Stomach (tissue), 8 donors: ENCODE measurements at regions not wholly inside any gene's neighbourhood (a gene's known extent, or its start where the extent isn't known, plus 50 kb on each side); places are given as distances from the start of the nearest gene placed in this dataset.

Source experiments
- DNase-seq, 2 donors: peaks; one replicate each; pipeline versions ENCODE4 v3.0.0 to v3.0.0-alpha.2; 2013 to 2019
- H3K27ac ChIP-seq, 5 donors: fragments of 200-600 bp in 4 of 5; sonication (generic) in 4 of 5; one replicate each; pipeline ENCODE4 v1.5.1; 2013 to 2019; ENCODE audit warnings: mild to moderate bottlenecking in 1 of 5, moderate library complexity in 1 of 5
- H3K27me3 ChIP-seq, 3 donors: fragments of 200-600 bp; sonication (generic); one replicate each; pipeline ENCODE4 v1.5.1; 2017 to 2019; ENCODE audit warnings: mixed run types in 1 of 3
- H3K36me3 ChIP-seq, 4 donors: fragments of 200-600 bp; sonication (generic); 1 replicate in 3 of 4; 2 replicates in 1 of 4; pipeline ENCODE4 v1.5.1; 2016 to 2019
- H3K4me1 ChIP-seq, 4 donors: fragments of 200-600 bp; sonication (generic); one replicate each; pipeline ENCODE4 v1.5.1; 2016 to 2019
- H3K4me3 ChIP-seq, 4 donors: fragments of 200-600 bp; sonication (generic) in 3 of 4; one replicate each; pipeline ENCODE4 v1.5.1; 2016 to 2019; ENCODE audit warnings: mild to moderate bottlenecking in 1 of 4
- H3K9me3 ChIP-seq, 4 donors: fragments of 200-600 bp; sonication (generic); one replicate each; pipeline ENCODE4 v1.5.1; 2016 to 2019
- EP300 ChIP-seq: sonication (generic); formaldehyde crosslinking; IDR thresholded peaks from one replicate; pipeline ENCODE4 v1.6.1; 2017; ENCODE audit warnings: antibody characterized with exemption
- POLR2A ChIP-seq, 4 donors: fragments of 450-650 bp; IDR thresholded peaks; one replicate each; pipeline ENCODE4 v1.6.1; 2016; ENCODE audit warnings: antibody characterized with exemption in 4 of 4, control low read depth in 2 of 4, mild to moderate bottlenecking in 1 of 4, moderate library complexity in 1 of 4
- POLR2AphosphoS5 ChIP-seq, 3 donors: sonication (generic); formaldehyde crosslinking; IDR thresholded peaks; one replicate each; pipeline ENCODE4 v1.6.1; 2016; ENCODE audit warnings: antibody characterized with exemption in 3 of 3
- WGBS, 5 donors: extraction: QIAGEN DNeasy Blood & Tissue Kit in 3 of 5; methylation state at CpG; one replicate each; pipeline versions ENCODE4 v1.1.5 to v1.1.7; 2013 to 2018; 5-methylcytosine and 5-hydroxymethylcytosine counted together
- intact Hi-C: fragments of 100-400 bp; cut with DNase I; formaldehyde crosslinking; loops from one replicate; pipeline ENCODE4 v1.15.1; 2023; ENCODE audit warnings: low total_unique reads
- TF ChIP-seq, protein P1 (sequence below), 7 experiments: fragments of 450-650 bp in 4 of 7; fragments of 200-600 bp in 3 of 7; sonication (generic) in 3 of 7; IDR thresholded peaks; one replicate each; pipeline ENCODE4 v1.5.1; 2016 to 2019; ENCODE audit warnings: antibody characterized with exemption in 7 of 7, control low read depth in 2 of 7, mild to moderate bottlenecking in 1 of 7
- donor health status: healthy with polysubstance abuse.
- donor health status: Bipolar disorder and iron deficiency.
- donor health status: healthy.

DNA sequence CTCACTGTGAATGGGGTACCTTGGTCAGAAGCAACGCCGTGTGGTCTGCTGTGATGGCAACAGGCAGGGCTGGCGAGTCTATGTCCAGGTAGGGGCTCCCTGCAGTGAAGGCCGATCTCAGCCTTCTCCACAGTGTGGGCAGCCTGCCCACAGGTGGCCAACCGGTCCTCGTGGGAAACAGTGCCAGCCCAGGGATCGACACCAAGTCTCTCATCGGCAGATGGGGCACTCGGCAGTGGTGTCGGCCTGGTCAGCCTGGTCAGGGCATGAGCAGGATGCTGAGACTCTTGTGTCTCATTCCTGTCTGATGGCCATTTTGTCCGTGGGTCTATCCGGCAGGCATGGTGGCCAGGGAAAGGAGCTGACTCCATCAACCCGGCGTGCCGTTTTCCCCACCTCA is 92.2 kb downstream of the TNFRSF13B start:
- H3K9me3 ChIP-seq, result peaks cover 3 to 10% (median 8%) of the 10 kb centered on the region in 4 donors
- intact Hi-C loops, result no loop called here
- no peaks in the 10 kb centered on the region for H3K36me3 ChIP-seq
- WGBS, 5 donors, result 80 to 97% (median 94%) methylated on average over 3 to 15 of the region's 15 CpGs
- no peaks in the 10 kb centered on the region for H3K4me1 ChIP-seq
- H3K27me3 ChIP-seq, result no peaks in the 10 kb centered on the region
- TF ChIP-seq, protein P1, sequence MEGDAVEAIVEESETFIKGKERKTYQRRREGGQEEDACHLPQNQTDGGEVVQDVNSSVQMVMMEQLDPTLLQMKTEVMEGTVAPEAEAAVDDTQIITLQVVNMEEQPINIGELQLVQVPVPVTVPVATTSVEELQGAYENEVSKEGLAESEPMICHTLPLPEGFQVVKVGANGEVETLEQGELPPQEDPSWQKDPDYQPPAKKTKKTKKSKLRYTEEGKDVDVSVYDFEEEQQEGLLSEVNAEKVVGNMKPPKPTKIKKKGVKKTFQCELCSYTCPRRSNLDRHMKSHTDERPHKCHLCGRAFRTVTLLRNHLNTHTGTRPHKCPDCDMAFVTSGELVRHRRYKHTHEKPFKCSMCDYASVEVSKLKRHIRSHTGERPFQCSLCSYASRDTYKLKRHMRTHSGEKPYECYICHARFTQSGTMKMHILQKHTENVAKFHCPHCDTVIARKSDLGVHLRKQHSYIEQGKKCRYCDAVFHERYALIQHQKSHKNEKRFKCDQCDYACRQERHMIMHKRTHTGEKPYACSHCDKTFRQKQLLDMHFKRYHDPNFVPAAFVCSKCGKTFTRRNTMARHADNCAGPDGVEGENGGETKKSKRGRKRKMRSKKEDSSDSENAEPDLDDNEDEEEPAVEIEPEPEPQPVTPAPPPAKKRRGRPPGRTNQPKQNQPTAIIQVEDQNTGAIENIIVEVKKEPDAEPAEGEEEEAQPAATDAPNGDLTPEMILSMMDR (IDR thresholded peaks at IDR 0.05), result no peak
- TF ChIP-seq POLR2AphosphoS5 (IDR thresholded peaks at IDR 0.05) (no peak), POLR2A (IDR thresholded peaks at IDR 0.05) (no peak), EP300 (no peak)
- peak in 1 of 2 donors; percentile 18 for DNase-seq
- no peak overlapping the region for H3K27ac ChIP-seq
- H3K4me3 ChIP-seq, result no peak overlapping the region

- Histone ChIP-seq H3K27ac (no peak overlapping the region), H3K36me3 (no peaks in the 10 kb centered on the region), H3K27me3 (peaks cover 0 to 4% (median 0%) of the 10 kb centered on the region in 3 donors), H3K4me3 (no peak overlapping the region), H3K9me3 (peaks cover 3 to 10% (median 8%) of the 10 kb centered on the region in 4 donors), H3K4me1 (no peaks in the 10 kb centered on the region)
- intact Hi-C loops, result no loop called here
- whole genome bisulfite sequencing, 5 donors, result 78 to 84% (median 79%) methylated on average over 10 of the region's 10 CpGs
- no peak for TF ChIP-seq EP300
- TF ChIP-seq, protein P1 (IDR thresholded peaks at IDR 0.05), result no peak
- DNase-seq, result peak in 1 of 2 donors; percentile 25
These were observed 93.3 kb downstream of the TNFRSF13B start for GRCh38 chr17:16878606-16879005.

DNA sequence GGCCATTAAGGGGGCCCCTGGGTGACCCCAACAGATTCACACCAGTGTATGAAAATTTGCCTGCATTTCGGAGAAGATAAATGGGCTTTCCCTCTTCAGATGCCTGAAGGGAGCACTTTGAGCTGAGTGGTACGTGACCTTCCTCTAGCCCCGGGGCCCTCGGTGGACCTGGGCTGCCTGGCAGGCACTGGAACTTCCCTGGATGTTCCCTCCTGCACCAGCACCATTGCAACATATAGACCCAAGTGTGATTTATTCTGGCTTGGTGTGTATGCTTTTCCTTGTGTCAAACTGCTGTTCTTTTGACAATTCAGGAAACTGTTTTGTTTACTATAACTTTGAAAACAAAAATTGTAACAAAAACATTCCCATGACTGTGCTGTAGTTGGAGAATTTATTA is 93.8 kb downstream of the TNFRSF13B start:
- H3K27ac ChIP-seq, result no peak overlapping the region
- intact Hi-C loops, result no loop called here
- no peak overlapping the region for H3K4me3 ChIP-seq
- H3K4me1 ChIP-seq, result peaks cover 0 to 3% (median 0%) of the 10 kb centered on the region in 4 donors
- no peaks in the 10 kb centered on the region for H3K36me3 ChIP-seq
- H3K27me3 ChIP-seq, result peaks cover 0 to 9% (median 0%) of the 10 kb centered on the region in 3 donors
- peak in 1 of 2 donors; percentile 8 for DNase-seq
- no peak for TF ChIP-seq EP300
- no peak for TF ChIP-seq POLR2AphosphoS5 (IDR thresholded peaks at IDR 0.05)
- TF ChIP-seq, protein P1 (IDR thresholded peaks at IDR 0.05), result no peak
- no peak for TF ChIP-seq POLR2A (IDR thresholded peaks at IDR 0.05)
- WGBS, 5 donors, result 77 to 84% (median 83%) methylated on average over 4 of the region's 4 CpGs
- peaks cover 3 to 10% (median 8%) of the 10 kb centered on the region in 4 donors for H3K9me3 ChIP-seq

DNA sequence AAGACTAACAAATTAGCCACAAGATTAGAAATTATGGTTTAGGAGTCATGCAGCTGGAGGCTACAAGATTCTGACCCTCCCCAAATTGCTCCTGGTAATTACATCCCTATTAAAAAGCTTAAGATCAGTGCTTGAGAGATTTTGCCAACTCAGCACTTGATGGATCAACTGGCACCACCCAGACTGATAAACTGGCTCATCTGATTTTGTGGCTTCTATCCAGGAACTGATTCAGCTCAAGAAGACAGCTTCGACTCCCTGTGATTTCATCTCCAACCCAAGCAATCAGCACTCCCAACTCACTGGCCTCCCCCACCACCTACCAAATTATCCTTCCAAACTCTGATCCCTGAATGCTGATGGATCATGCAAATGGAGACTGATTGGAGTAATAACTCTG is 94.8 kb downstream of the TNFRSF13B start:
- Histone ChIP-seq H3K36me3 (no peaks in the 10 kb centered on the region), H3K9me3 (peaks cover 3 to 10% (median 8%) of the 10 kb centered on the region in 4 donors), H3K4me3 (no peak overlapping the region), H3K27ac (no peak overlapping the region), H3K27me3 (peaks cover 0 to 19% (median 0%) of the 10 kb centered on the region in 3 donors), H3K4me1 (peaks cover 0 to 7% (median 0%) of the 10 kb centered on the region in 4 donors)
- intact Hi-C loops, result no loop called here
- TF ChIP-seq, protein P1 (IDR thresholded peaks at IDR 0.05), result no peak
- TF ChIP-seq POLR2AphosphoS5 (IDR thresholded peaks at IDR 0.05), result no peak
- 55 to 89% (median 72%) methylated on average over 1 of the region's 1 CpG for WGBS, 5 donors
- DNase-seq, result no peak
